GM18502 (cell line): ENCODE measurements at regions not wholly inside any gene's neighbourhood (a gene's known extent, or its start where the extent isn't known, plus 50 kb on each side); places are given as distances from the start of the nearest gene placed in this dataset.
"Not testable (repeated sequence)": the region's sequence is repeated elsewhere in the genome, so short reads cannot be mapped to it uniquely, and the experiment has no call there.

Source experiments
- ATAC-seq: cut with Tn5 transposase; IDR thresholded peaks from one replicate; pipeline ENCODE4 v1.9.1; 2021; ENCODE audit warnings: mild to moderate bottlenecking; ENCODE audit not compliant: unreplicated experiment, poor library complexity

GRCh38 chr9:106156465-106156864, 462.1 kb downstream of the TMEM38B start:
- no peak for ATAC-seq

GRCh38 chr9:106172265-106172664, 477.9 kb downstream of the TMEM38B start:
- no peak for ATAC-seq

- ATAC-seq: no peak
Measured at GRCh38 chr9:106174346-106174745, 480.0 kb downstream of the TMEM38B start.

- ATAC-seq: no peak
Measured at GRCh38 chr9:106177216-106177615, 482.9 kb downstream of the TMEM38B start.

GRCh38 chr9:106179191-106179590, 484.9 kb downstream of the TMEM38B start:
- ATAC-seq: no peak

- ATAC-seq: not testable (repeated sequence)
Measured at GRCh38 chr9:106203815-106204516, 509.6 kb downstream of the TMEM38B start.

GRCh38 chr9:106207298-106207697, 513.0 kb downstream of the TMEM38B start:
- ATAC-seq: no peak

- peak; percentile 76 for ATAC-seq
Measured at GRCh38 chr9:106218427-106218826, 524.1 kb downstream of the TMEM38B start.

- peak; percentile 85 for ATAC-seq
Measured at GRCh38 chr9:106218854-106219253, 524.5 kb downstream of the TMEM38B start.

GRCh38 chr9:106220415-106220814, 526.1 kb downstream of the TMEM38B start:
- no peak for ATAC-seq

- no peak for ATAC-seq
Measured at GRCh38 chr9:106228861-106229260, 534.5 kb downstream of the TMEM38B start.

- ATAC-seq: no peak
Measured at GRCh38 chr9:106233116-106233515, 538.8 kb downstream of the TMEM38B start.

GRCh38 chr9:106260908-106261307, 566.6 kb downstream of the TMEM38B start:
- ATAC-seq: not testable (repeated sequence)

GRCh38 chr9:106277966-106278365, 583.6 kb downstream of the TMEM38B start:
- ATAC-seq: no peak

GRCh38 chr9:106283769-106284168, 579.2 kb upstream of the ZNF462 start:
- ATAC-seq: no peak

GRCh38 chr9:106284296-106284695, 578.7 kb upstream of the ZNF462 start:
- no peak for ATAC-seq

GRCh38 chr9:106286249-106286648, 576.7 kb upstream of the ZNF462 start:
- ATAC-seq: no peak

- no peak for ATAC-seq
Measured at GRCh38 chr9:106287091-106287631, 575.8 kb upstream of the ZNF462 start.

- ATAC-seq: no peak
Measured at GRCh38 chr9:106287731-106288130, 575.2 kb upstream of the ZNF462 start.

GRCh38 chr9:106288689-106289088, 574.3 kb upstream of the ZNF462 start:
- no peak for ATAC-seq

GRCh38 chr9:106291786-106292185, 571.2 kb upstream of the ZNF462 start:
- ATAC-seq: no peak

- no peak for ATAC-seq
Measured at GRCh38 chr9:106296426-106296825, 566.5 kb upstream of the ZNF462 start.
